ENCODE measurements at regions not wholly inside any gene's neighbourhood (a gene's known extent, or its start where the extent isn't known, plus 50 kb on each side); places are given as distances from the start of the nearest gene placed in this dataset.

GRCh38 chr9:11618241-11618805 is 1005.5 kb upstream of the PTPRD start:
- BruUV-seq (replicated peaks) = no TSS peak
- Histone ChIP-seq H3K27me3 (ENCODE audit: control insufficient read depth, insufficient read depth, low read length) (no peaks in the 10 kb centered on the region), H3K36me3 (ENCODE audit: control insufficient read depth, insufficient read depth, low read length) (no peaks in the 10 kb centered on the region), H3K27ac (ENCODE audit: low read length) (no peak overlapping the region), H3K4me1 (ENCODE audit: control insufficient read depth, insufficient read depth, low read length) (no peaks in the 10 kb centered on the region), H3K9me3 (ENCODE audit: control insufficient read depth, insufficient read depth, low read depth, low read length) (no peaks in the 10 kb centered on the region), H3K4me3 (ENCODE audit: low read depth in 2 of 2, low read length in 2 of 2) (no peak overlapping the region)
- POLR2A ChIA-PET = no interaction called here
- no peak for TF ChIP-seq CTCF (IDR thresholded peaks at IDR 0.05)
- no peak for TF ChIP-seq REST (IDR thresholded peaks at IDR 0.05; ENCODE audit: insufficient read depth in 1 of 2, low read depth in 2 of 2, low read length in 1 of 2)
- TF ChIP-seq TCF7L2 (IDR thresholded peaks at IDR 0.05; ENCODE audit: low read depth, low read length) = no peak
- no peak for TF ChIP-seq SIN3A (IDR thresholded peaks at IDR 0.05; ENCODE audit: borderline replicate concordance, insufficient read depth, low read depth, low read length)
- TF ChIP-seq POLR2AphosphoS5 (IDR thresholded peaks at IDR 0.05; ENCODE audit: low read depth, low read length) = no peak
- DNase-seq (ENCODE audit: low read depth, low spot score) = no peak
- intact Hi-C loops (cut with micrococcal nuclease; ENCODE audit: unreplicated experiment) (no loop called here), in situ Hi-C loops (cut with HindIII; ENCODE audit: low pct_unique_long_range_greater_than_20kb, low sequenced_read_pairs) (no loop called here)
- ATAC-seq = no peak
- CTCF ChIA-PET = no interaction called here

GRCh38 chr9:11632691-11633090 is 1019.9 kb upstream of the PTPRD start:
- in situ Hi-C loops (cut with HindIII; ENCODE audit: low pct_unique_long_range_greater_than_20kb, low sequenced_read_pairs) = no loop called here
- no peaks in the 10 kb centered on the region for H3K4me1 ChIP-seq (ENCODE audit: control insufficient read depth, insufficient read depth, low read length)
- intact Hi-C loops (cut with micrococcal nuclease; ENCODE audit: unreplicated experiment) = no loop called here
- H3K27ac ChIP-seq (ENCODE audit: low read length) = no peak overlapping the region
- no peak overlapping the region for H3K4me3 ChIP-seq (ENCODE audit: low read depth in 2 of 2, low read length in 2 of 2)
- ChIA-PET CTCF (no interaction called here), POLR2A (no interaction called here)
- BruUV-seq (replicated peaks) = no TSS peak
- DNase-seq (ENCODE audit: low read depth, low spot score) (no peak), ATAC-seq (no peak)
- H3K36me3 ChIP-seq (ENCODE audit: control insufficient read depth, insufficient read depth, low read length) = no peaks in the 10 kb centered on the region
- TF ChIP-seq REST (IDR thresholded peaks at IDR 0.05; ENCODE audit: insufficient read depth in 1 of 2, low read depth in 2 of 2, low read length in 1 of 2) (no peak), SIN3A (IDR thresholded peaks at IDR 0.05; ENCODE audit: borderline replicate concordance, insufficient read depth, low read depth, low read length) (no peak), POLR2AphosphoS5 (IDR thresholded peaks at IDR 0.05; ENCODE audit: low read depth, low read length) (no peak), CTCF (IDR thresholded peaks at IDR 0.05) (no peak)
- H3K27me3 ChIP-seq (ENCODE audit: control insufficient read depth, insufficient read depth, low read length) = no peaks in the 10 kb centered on the region
- no peaks in the 10 kb centered on the region for H3K9me3 ChIP-seq (ENCODE audit: control insufficient read depth, insufficient read depth, low read depth, low read length)

All from Panc1 (cell line).